ENCODE measurements at regions not wholly inside any gene's neighbourhood (a gene's known extent, or its start where the extent isn't known, plus 50 kb on each side); places are given as distances from the start of the nearest gene placed in this dataset.
A peak's percentile ranks its signal among the peaks of the same experiment; 100 is the strongest.

DNA sequence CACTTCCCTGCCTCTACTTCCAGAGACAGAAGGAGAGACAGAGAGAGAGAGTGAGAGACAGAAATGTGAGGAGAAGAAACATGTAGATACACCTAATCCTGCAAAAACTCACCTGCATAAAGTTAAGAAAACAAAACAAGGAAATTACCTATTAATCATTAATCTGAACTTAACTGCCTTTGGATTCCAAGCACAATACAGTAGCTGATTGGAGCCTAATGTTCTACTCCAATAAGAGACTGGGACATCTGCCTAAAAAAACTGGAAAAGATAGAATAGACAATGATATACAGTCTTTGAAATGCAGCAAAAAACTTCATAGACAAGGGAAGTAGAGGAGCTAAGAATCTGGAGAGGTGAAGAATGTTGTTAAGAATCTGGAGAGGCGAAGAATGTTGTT, 910.2 kb upstream of the SLC10A2 start:
- no peak for DNase-seq (ENCODE audit: low read depth)

DNA sequence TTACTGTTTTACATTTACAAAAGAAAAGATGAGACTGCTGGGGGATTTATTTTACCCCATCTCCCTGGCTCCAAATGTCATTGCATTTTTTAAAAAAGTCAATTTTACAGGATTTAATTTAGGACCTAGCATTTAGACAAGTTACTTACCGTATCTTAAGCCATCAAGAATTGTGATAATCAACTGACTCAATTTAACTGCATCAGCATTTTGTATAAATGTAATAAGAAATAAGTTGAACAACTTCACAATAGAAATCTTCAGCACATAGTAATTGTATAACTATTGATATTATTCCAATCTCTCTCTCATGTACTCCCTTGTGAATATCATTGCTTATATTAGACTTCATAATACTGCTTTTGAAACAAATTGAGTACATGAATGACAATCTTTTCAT, 907.5 kb upstream of the SLC10A2 start:
- no peak for DNase-seq (ENCODE audit: low read depth)

DNA sequence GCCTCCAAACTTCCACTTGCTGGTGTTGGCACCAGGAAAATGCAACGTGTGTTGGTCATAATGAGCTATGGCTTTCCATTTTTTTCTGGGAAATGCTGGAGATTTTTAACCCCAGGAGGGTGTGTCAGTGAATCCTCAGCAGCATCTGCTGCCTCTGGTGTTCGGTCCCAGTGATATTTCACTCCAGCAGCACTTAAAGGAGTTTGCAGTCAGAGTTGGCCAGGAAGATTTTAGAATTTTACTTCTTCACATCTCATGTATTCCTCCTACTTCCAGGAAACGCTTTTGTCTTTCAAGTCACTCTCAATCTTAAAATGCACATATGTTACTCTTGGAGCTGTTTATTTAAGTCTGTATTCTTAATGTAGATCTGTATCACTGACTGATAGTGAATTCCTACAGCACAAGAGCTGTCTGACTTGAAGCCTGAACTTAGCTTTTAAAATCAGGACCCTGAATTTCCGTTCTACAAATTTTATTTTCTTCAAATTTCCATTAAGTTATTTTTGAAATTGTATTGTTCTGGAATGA, 903.4 kb upstream of the SLC10A2 start:
- no peak for DNase-seq (ENCODE audit: low read depth)

DNA sequence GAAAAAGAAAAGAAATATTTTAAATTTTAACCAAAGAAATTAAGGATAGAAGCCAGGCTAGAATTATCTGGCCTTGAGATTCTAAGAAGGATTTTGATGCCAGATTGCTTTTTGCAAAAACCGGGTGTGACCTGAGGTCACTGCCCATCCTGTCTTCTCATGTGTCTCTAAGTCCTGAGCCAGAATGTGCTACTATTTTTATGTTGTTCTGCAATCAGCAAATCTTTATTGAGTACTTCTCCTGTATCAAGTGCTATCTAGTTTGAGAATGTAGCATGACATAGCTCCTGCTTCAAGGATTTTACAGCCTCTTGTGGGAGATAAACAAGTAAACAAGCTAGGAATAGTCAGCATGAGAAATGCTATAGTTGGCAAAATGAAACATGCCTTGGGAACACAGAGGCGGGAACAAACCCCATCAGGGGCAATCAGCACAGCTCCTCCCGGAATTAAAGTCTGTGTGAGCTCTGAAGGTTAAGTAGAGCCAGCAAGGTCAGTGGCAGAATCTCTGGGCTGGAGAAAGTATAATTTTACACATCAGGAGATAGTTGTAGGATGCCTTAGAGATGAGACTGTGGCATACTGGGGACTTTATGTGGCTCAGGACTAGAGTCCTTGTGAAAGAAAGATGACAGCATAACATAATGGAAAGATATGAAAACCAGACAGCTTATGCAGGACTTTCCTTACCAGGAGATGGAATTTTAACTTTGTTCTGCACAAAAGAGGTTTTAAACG, 899.5 kb upstream of the SLC10A2 start:
- DNase-seq (ENCODE audit: low read depth): peak; percentile 39

DNA sequence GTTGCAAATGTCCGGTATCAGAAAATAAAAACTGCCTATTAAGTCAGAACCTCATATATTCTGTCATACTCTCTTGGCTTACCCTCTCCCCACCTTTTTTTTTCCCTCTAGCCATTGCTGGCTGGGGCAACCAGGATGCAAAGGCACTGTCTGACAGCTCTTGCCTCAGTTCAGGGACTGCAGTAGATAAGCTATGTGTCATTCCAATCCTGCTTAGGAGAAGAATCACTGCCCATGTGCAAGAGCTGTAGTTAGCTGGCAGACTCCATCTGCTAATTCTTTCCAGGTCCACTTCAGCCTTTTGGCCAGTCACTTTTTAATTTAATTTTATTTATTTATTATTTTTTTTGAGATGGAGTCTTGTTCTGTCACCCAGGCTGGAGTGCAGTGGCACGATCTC, 895.6 kb upstream of the SLC10A2 start:
- no peak for DNase-seq (ENCODE audit: low read depth)

DNA sequence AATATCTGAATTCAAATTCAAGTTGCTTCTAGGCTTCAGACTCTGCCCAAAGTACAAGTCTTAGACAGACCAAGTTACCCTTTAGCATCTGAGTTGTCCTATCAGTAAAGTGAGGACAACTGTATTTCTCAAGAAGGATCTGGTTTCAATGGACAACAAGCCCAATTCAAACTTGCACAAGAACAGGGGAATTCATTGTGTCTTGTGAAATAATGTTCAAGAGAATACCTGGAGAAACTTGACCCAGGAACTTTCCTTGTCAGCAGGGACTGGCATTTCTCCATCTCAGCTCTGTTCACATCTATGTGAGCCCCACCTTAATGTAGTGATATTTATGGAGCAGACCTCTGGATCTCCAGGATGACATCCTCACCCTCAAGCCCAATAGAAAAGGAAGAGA, 894.9 kb upstream of the SLC10A2 start:
- DNase-seq (ENCODE audit: low read depth): no peak

DNA sequence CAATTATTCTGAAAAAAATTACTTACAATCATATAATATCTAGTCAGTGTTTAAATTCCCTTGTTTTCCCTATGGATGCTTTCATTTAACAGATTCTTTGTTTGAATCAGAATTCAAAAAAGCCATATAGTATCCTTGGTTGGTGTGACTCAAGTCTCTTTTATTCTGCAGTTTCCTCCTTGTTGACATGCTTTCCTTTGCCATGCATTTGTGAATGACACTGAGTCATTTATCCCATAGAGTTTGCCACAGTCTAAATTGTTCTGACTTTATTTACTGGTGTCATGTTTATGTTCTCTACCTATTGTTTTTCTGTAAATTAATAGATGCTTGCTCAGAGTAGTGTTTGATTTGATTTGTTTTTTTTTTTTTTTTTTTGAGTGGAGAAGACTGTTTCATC, 893.8 kb upstream of the SLC10A2 start:
- no peak for DNase-seq (ENCODE audit: low read depth)

DNA sequence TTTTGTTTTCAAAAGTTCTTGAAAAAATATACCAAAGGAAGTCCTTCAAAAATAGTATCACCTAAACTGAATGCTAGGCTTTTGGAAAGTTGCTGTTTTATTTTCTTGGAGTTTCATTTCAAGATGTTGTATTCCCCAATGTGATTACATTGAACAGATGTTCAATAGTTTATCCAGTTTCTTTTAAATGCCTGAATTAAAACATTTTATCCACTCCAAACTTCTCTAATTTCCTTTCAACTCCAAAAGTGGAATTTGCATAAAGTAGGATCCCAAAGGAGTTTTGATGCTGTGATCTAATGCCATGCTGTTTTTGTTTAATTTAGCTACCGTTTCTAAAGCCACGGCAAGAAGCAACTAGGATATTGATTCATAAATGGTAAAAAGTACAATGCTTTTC, 892.5 kb upstream of the SLC10A2 start:
- no peak for DNase-seq (ENCODE audit: low read depth)

DNA sequence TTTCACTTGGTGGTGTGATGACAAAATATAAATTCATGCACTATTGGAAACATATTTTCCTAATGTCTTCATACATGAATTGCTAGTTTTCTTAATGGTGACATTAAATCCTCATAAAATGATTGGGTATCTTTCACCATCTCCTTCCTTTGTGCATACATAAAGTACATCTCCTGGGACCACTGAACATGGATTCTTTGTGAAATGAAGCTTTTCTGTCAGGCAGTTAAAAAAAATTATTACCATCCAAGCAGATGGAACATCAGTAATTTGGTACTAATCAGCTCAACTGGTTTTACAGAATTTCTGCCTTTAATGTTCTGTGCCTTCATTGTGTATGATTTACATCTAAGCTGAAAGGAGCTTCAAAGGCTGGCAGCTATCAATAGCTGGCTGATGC, 891.7 kb upstream of the SLC10A2 start:
- no peak for DNase-seq (ENCODE audit: low read depth)

DNA sequence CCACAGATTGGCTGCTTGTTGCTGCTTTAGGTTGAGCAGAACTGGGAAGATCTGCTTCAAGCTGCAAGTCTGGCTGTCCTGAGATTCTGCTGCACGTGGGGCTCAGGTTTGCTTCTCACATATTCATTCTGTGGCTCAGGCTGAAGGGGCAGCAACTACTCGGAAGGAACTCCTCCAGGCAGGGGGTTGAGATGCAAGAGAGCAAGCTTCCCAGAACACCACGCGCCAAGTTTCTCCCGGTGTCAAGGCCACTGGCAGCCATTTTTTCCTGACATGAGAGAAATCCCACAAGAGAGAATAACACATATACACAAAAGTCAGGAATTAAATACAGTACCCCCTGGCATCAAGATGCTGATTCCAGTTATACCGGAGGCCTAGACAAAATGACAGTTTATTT, 887.6 kb upstream of the SLC10A2 start:
- no peak for DNase-seq (ENCODE audit: low read depth)

DNA sequence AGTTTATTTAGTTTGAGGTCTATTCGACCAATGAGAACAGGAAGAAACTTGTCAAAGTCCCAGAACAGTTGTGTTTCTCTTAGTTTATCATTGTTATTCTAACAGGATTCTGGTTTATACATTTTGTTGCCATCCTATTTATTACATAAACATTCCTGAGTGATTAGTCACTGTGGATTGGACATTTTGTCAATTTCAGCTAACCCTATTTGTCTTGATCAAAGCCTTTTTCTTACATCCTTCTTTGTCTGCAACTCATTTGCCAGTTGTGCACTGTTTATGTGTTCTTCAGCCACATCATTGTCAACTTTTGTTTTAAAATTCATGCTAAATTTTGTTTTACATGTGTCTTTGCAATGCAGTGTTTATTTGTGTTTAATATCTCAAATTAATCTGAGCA, 886.0 kb upstream of the SLC10A2 start:
- DNase-seq (ENCODE audit: low read depth): no peak

DNA sequence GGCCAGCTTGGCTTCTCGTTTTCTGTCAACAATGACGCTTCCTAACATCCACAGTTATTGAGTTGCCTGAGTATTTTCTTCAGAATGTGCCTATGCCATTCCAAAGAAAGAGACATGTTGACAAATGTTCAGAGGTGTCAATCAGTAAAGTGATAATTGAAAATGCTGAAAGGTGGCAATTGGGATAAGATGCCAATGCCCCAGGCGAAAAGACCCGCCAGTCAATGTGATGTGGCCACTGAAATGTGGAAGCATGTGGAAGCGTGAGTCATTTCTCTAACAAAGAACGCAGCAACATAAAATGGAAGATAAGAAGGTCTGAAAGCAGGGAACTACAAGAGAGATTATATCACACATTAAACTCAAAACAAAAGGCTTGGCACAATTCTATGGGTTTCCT, 882.2 kb upstream of the SLC10A2 start:
- DNase-seq (ENCODE audit: low read depth): no peak

DNA sequence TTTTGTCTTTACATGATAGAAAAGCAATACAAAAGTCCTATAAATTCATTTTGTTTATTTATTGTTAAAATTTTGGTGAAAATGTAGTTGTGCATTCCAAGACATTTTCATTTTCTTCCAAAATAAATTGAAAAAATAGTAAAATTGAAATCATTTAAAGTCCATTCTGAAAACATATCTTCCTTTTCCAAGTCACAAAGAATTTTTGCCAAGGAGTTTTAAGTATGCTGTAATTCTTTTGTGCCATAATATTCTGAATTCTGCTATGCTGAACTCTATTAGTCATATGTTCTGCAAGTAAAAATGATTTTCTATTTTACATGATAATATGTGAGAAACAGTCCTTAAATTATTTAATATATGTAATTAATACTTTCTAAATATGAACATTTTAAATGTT, 879.6 kb upstream of the SLC10A2 start:
- DNase-seq (ENCODE audit: low read depth): no peak

DNA sequence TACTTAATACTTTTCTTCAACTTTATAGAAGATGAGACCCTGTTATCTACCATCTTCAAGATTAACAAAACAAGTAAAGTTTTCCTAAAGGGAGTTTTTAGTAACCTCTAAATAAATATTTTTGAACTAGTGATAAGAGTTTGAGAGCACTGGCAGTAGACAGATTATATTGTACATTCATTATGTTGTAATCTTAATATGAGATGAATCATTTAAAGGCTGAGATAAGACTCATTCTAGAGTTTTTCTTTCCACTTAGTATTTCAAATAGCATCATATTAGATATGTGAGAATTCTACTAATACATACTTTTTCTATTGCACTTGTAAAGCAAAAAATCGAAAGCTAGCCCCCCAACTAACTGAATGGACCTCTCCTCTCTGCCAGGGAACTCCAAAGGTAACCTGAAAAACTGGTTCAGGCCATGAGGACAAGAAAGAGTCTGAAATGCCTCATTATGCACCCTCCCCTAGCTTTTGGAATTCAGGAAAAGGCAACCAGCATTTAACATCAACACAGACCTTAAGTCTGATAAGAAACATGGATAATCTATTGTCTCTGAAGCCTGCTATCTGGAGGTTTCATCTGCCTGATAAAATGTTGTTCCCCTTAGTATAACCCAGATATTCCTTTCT, 875.4 kb upstream of the SLC10A2 start:
- DNase-seq (ENCODE audit: low read depth): no peak

DNA sequence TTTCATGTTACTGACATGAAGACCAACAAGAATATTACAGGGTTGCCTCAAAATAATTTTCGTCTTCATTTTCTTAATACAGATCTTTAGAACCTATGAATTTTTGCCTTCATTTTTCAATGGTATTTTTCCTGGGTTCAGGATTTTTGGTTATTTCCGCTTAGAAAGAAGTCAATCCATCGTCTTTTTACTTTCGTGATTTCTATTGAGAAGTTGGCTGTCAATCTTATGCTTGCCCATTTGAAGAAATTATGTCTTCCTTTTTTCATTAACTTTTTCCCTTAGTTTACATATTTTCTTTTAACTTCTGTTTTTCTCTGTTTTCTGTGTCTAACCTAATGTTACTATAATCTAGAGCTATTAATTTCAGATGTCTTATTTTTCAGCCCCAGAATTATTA, 868.9 kb upstream of the SLC10A2 start:
- no peak for DNase-seq (ENCODE audit: low read depth)

DNA sequence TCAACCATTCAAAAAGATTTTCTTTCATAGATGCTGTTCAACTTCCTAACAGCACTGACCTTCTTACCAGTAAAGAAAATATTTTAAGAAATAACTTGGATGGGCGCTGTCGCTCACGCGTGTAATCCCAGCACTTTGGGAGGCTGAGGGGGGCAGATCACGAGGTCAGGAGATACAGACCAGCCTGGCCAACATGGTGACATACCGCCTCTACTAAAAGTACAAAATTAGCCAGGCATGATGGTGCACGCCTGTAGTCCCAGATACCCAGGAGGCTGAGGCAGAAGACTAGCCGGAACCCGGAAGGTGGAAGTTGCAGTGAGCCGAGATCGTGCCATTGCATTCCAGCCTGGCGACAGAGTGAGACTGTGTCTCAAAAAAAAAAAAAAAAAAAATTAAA, 865.7 kb upstream of the SLC10A2 start:
- DNase-seq (ENCODE audit: low read depth): no peak

DNA sequence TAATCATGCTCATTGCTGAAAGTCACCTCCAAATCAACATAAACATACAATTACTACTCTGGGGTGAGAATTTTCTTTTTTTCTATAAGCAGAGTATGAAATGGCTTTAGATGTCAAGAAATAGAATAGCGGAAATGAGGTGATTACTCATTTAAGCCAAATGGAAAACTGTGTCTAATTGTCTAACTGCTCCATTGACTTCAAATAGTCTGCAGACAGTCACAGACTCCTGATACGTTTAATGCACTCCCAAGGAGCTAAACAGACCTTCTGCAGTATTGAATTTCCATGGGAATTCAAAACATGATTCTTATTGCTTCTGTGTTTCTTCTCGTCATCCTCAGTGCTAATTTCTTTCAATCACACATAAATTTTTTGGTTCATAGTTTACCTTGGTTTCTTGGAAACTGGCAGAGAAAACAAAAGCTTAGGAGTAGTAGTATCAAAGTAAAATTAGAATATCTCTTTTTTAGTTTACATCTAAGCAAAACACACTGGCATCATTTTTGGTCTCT, 865.2 kb upstream of the SLC10A2 start:
- DNase-seq (ENCODE audit: low read depth): no peak

DNA sequence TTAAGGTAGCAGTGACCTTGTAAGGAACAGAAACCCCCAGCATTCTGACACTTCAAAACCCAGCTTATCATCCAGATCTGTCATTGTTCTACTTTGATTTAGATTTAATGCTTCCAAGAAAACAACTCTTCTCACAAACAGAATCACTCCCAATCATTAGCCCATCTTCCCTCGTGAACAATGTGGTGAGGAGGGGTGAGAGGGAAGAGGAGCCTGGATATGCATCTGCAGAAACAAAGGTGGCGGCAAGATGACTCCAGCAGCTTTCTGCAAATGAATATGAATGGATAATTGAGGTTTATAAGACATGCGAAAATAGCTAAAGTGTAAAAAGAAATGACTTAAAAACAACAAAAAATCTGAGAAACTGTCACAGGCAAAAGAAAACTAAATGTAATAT, 859.9 kb upstream of the SLC10A2 start:
- no peak for DNase-seq (ENCODE audit: low read depth)

DNA sequence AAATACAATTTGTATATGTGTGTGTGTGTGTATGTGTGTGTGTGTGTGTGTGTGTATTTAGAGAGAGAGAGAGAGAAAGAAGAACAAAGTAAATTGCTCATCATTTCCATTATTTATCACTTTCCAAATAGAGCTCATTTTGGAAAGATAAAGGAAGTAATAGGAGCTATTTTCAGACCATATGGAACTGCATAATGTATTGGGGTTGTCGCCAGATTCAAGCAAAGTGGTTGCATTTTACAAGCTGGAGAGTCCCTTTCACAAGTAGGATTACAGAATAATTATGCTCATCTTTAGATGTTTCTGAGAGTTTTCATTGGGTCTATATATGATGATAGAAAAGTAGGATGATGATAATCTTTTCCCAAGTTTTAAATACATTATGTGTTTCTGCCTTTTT, 842.7 kb upstream of the SLC10A2 start:
- no peak for DNase-seq (ENCODE audit: low read depth)

DNA sequence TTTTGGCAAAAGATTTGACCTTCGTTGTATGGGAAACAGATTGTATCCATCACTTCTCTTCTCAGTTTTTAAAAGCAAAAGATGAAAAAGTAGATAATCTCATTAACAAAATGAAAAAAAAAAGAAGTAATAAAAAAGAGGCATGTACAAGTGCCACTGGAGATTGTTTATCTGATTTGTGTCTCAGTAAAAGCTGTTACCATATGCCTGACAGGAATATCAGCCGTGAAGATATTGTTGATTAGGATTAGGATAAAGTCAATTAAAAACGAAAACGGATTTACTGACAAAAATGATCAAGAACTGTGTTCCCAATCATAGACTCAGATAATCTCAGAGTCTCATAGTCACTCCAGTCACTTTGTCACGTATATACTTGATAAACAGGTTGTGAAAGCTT, 842.1 kb upstream of the SLC10A2 start:
- no peak for DNase-seq (ENCODE audit: low read depth)

DNA sequence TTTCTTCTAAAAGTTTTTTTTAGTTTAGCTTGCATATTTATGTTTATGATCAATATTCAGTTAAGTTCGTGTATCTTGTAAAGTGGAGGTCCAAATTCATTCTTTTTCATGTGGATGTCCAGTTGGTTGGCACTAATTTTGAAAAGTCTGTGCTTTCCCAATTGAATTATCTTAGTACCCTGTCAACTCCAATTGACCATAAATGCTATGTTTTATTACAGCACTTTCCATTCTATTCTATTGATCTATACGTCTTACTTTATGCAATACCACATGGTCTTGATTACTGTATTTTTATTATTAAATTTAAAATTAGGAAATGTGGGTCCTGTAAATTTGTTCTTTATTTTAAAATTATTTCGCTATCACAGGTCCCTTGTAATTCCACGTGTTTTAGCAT, 837.6 kb upstream of the SLC10A2 start:
- no peak for DNase-seq (ENCODE audit: low read depth)

DNA sequence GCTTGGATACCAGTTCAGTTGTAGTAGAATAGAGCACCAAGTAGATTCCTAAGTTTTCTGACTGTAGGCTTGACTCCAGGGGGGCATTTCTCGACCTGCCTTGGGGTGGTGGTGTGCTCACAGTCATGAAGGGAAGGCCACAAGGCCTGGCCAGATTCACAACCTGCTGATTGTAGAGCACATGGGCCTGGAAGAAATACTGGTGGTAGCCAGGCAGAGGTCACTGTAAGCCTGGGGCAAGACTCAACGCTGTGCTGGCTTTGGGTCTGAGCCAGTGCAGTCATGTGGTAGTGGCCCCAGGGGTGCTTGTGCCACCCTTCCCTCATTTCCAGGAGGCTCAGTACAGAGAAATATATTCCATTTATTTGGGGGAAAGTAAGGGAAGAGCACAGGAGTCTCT, 832.3 kb upstream of the SLC10A2 start:
- no peak for DNase-seq (ENCODE audit: low read depth)

Data from myocyte (in vitro differentiated cells).